Neuronal stem cell (in vitro differentiated cells): ENCODE measurements at regions not wholly inside any gene's neighbourhood (a gene's known extent, or its start where the extent isn't known, plus 50 kb on each side); places are given as distances from the start of the nearest gene placed in this dataset.

Experiments used
- DNase-seq: peaks from one replicate; pipeline ENCODE4 v3.0.0-alpha.2; 2013; ENCODE audit warnings: low spot score
- H2AFZ ChIP-seq: one replicate; pipeline ENCODE4 v1.6.1; 2013; ENCODE audit warnings: mild to moderate bottlenecking, low read length, inconsistent platforms
- H2AK5ac ChIP-seq: 2 replicates; pipeline ENCODE4 v1.6.1; 2013; ENCODE audit warnings: low read depth, mild to moderate bottlenecking, inconsistent platforms, low read length, moderate library complexity, mixed read lengths
- H2BK120ac ChIP-seq: 2 replicates; pipeline ENCODE4 v1.6.1; 2013; ENCODE audit warnings: low read depth, mild to moderate bottlenecking, inconsistent platforms, low read length, moderate library complexity, mixed read lengths
- H2BK12ac ChIP-seq: one replicate; pipeline ENCODE4 v1.6.1; 2013; ENCODE audit warnings: low read length, inconsistent platforms
- H2BK15ac ChIP-seq: 2 replicates; pipeline ENCODE4 v1.6.1; 2013; ENCODE audit warnings: mild to moderate bottlenecking, low read length, inconsistent platforms, mixed read lengths
- H2BK5ac ChIP-seq: one replicate; pipeline ENCODE4 v1.6.1; 2013; ENCODE audit warnings: inconsistent platforms, mild to moderate bottlenecking, low read length, moderate library complexity
- H3K14ac ChIP-seq: one replicate; pipeline ENCODE4 v1.6.1; 2013; ENCODE audit warnings: low read length, inconsistent platforms
- H3K18ac ChIP-seq: 2 replicates; pipeline ENCODE4 v1.6.1; 2013; ENCODE audit warnings: low read length, inconsistent platforms
- H3K23ac ChIP-seq: 2 replicates; pipeline ENCODE4 v1.6.1; 2013; ENCODE audit warnings: low read depth, mild to moderate bottlenecking, mixed read lengths, low read length, inconsistent platforms; ENCODE audit not compliant: poor library complexity
- H3K27ac ChIP-seq: replicated peaks from 3 replicates; pipeline ENCODE4 v1.5.1; 2013; ENCODE audit warnings: low read length, inconsistent platforms
- H3K27me3 ChIP-seq, 3 experiments: 2 replicates each; pipeline ENCODE4 v1.6.1; 2013; ENCODE audit warnings: low read length in 3 of 3, mild to moderate bottlenecking in 2 of 3, inconsistent platforms in 1 of 3, low read depth in 1 of 3, mixed read lengths in 1 of 3, moderate library complexity in 1 of 3; ENCODE audit not compliant: control insufficient read depth in 3 of 3, insufficient read depth in 3 of 3
- H3K36me3 ChIP-seq, 2 donors: replicated peaks in 1 of 2; 2 replicates each; pipeline ENCODE4 v1.6.1; 2013; ENCODE audit warnings: low read length in 2 of 2; ENCODE audit not compliant: control insufficient read depth in 2 of 2, insufficient read depth in 2 of 2
- H3K4ac ChIP-seq: 2 replicates; pipeline ENCODE4 v1.6.1; 2013; ENCODE audit warnings: inconsistent platforms, mild to moderate bottlenecking, low read length, moderate library complexity
- H3K4me1 ChIP-seq, 2 donors: 1 replicate in 1 of 2; 2 replicates in 1 of 2; pipeline ENCODE4 v1.6.1; 2013; ENCODE audit warnings: low read length in 2 of 2, low read depth in 1 of 2; ENCODE audit not compliant: control insufficient read depth in 2 of 2, insufficient read depth in 1 of 2
- H3K4me2 ChIP-seq: one replicate; pipeline ENCODE4 v1.6.1; 2013; ENCODE audit warnings: mild to moderate bottlenecking, low read length, inconsistent platforms; ENCODE audit not compliant: insufficient read depth, poor library complexity, severe bottlenecking
- H3K4me3 ChIP-seq, 2 donors: 2 replicates each; pipeline ENCODE4 v1.5.1; 2013; ENCODE audit warnings: low read length in 2 of 2, mild to moderate bottlenecking in 2 of 2, inconsistent platforms in 1 of 2, moderate library complexity in 1 of 2
- H3K79me1 ChIP-seq: one replicate; pipeline ENCODE4 v1.6.1; 2013; ENCODE audit warnings: low read depth, mild to moderate bottlenecking, inconsistent platforms, low read length, moderate library complexity
- H3K9ac ChIP-seq: one replicate; pipeline ENCODE4 v1.6.1; 2013; ENCODE audit warnings: mild to moderate bottlenecking, low read depth, low read length, inconsistent platforms; ENCODE audit not compliant: poor library complexity
- H3K9me3 ChIP-seq, 2 donors: replicated peaks in 1 of 2; 2 replicates each; pipeline versions ENCODE3 to v1.6.1; 2013; ENCODE audit warnings: low read length in 2 of 2, mild to moderate bottlenecking in 2 of 2, inconsistent platforms in 1 of 2, low read depth in 1 of 2, mixed read lengths in 1 of 2, moderate library complexity in 1 of 2; ENCODE audit not compliant: control insufficient read depth in 2 of 2, insufficient read depth in 1 of 2
- H4K8ac ChIP-seq: one replicate; pipeline ENCODE4 v1.6.1; 2013; ENCODE audit warnings: low read depth, mild to moderate bottlenecking, inconsistent platforms, low read length, moderate library complexity
- H4K91ac ChIP-seq: one replicate; pipeline ENCODE4 v1.6.1; 2013; ENCODE audit warnings: low read length, low read depth, mild to moderate bottlenecking, inconsistent platforms; ENCODE audit not compliant: poor library complexity
- WGBS, 2 donors: extraction: QIAGEN DNeasy Blood & Tissue Kit; methylation state at CpG; one replicate each; pipeline ENCODE4 v1.1.7; 2013; ENCODE audit warnings: missing lambda C conversion rate in 2 of 2, mixed read lengths in 1 of 2; ENCODE audit not compliant: insufficient read length in 2 of 2, insufficient replicate concordance in 1 of 2; ENCODE audit errors: extremely low coverage in 2 of 2; 5-methylcytosine and 5-hydroxymethylcytosine counted together

GRCh38 chr14:29355846-29356245, 571.8 kb downstream of the PRKD1 start:
- no peaks in the 10 kb centered on the region for H3K27me3 ChIP-seq
- no peak overlapping the region for H3K23ac ChIP-seq
- no peak overlapping the region for H3K4me2 ChIP-seq
- H3K4me1 ChIP-seq, result peaks cover 0 to 6% of the 10 kb centered on the region in 2 donors
- no peak overlapping the region for H4K8ac ChIP-seq
- no peak overlapping the region for H2BK5ac ChIP-seq
- no peaks in the 10 kb centered on the region for H3K36me3 ChIP-seq
- H3K9me3 ChIP-seq, result no peaks in the 10 kb centered on the region
- no peak overlapping the region for H3K9ac ChIP-seq
- no peak overlapping the region for H3K27ac ChIP-seq
- no peak overlapping the region for H2AK5ac ChIP-seq
- H3K14ac ChIP-seq, result no peak overlapping the region
- H3K4me3 ChIP-seq, result no peak overlapping the region
- H3K18ac ChIP-seq, result no peak overlapping the region
- H2BK120ac ChIP-seq, result no peak overlapping the region
- no peak overlapping the region for H4K91ac ChIP-seq
- no peak overlapping the region for H2BK15ac ChIP-seq
- DNase-seq, result no peak
- H2AFZ ChIP-seq, result no peak overlapping the region
- H3K79me1 ChIP-seq, result no peaks in the 10 kb centered on the region
- H2BK12ac ChIP-seq, result no peak overlapping the region
- no peak overlapping the region for H3K4ac ChIP-seq
- no CpG with 5 or more reads among the region's 1 CpG for WGBS, 2 donors

- no CpG with 5 or more reads among the region's 3 CpGs for WGBS, 2 donors
- Histone ChIP-seq H3K27me3 (no peaks in the 10 kb centered on the region), H2BK120ac (no peak overlapping the region), H2BK15ac (no peak overlapping the region), H2AK5ac (no peak overlapping the region), H3K4me1 (peaks cover 0 to 6% of the 10 kb centered on the region in 2 donors), H3K36me3 (no peaks in the 10 kb centered on the region), H2BK5ac (no peak overlapping the region), H3K27ac (no peak overlapping the region), H3K14ac (no peak overlapping the region), H3K79me1 (no peaks in the 10 kb centered on the region), H4K91ac (no peak overlapping the region), H3K23ac (no peak overlapping the region), H3K9ac (no peak overlapping the region), H3K18ac (no peak overlapping the region), H3K4me3 (no peak overlapping the region), H2AFZ (no peak overlapping the region), H2BK12ac (no peak overlapping the region), H3K9me3 (no peaks in the 10 kb centered on the region), H4K8ac (no peak overlapping the region), H3K4me2 (no peak overlapping the region), H3K4ac (no peak overlapping the region)
- no peak for DNase-seq
These were observed 567.0 kb downstream of the PRKD1 start for GRCh38 chr14:29360656-29361055.

- Histone ChIP-seq H2BK12ac (no peak overlapping the region), H3K4me1 (no peaks in the 10 kb centered on the region), H4K91ac (no peak overlapping the region), H2BK15ac (no peak overlapping the region), H3K23ac (no peak overlapping the region), H3K27me3 (no peaks in the 10 kb centered on the region), H3K9ac (no peak overlapping the region), H3K14ac (no peak overlapping the region), H2BK120ac (no peak overlapping the region), H3K79me1 (no peaks in the 10 kb centered on the region), H3K4ac (no peak overlapping the region), H3K27ac (no peak overlapping the region), H3K9me3 (peaks cover 0 to 3% of the 10 kb centered on the region in 2 donors), H2BK5ac (no peak overlapping the region), H3K4me3 (no peak overlapping the region), H3K18ac (no peak overlapping the region), H2AK5ac (no peak overlapping the region), H3K4me2 (no peak overlapping the region), H3K36me3 (no peaks in the 10 kb centered on the region), H4K8ac (no peak overlapping the region), H2AFZ (no peak overlapping the region)
- no peak for DNase-seq
- no CpG with 5 or more reads among the region's 2 CpGs for WGBS, 2 donors
These were observed 557.6 kb downstream of the PRKD1 start for GRCh38 chr14:29370024-29370423.

GRCh38 chr14:29376237-29376636, 551.4 kb downstream of the PRKD1 start:
- Histone ChIP-seq H3K9me3 (no peaks in the 10 kb centered on the region), H2BK120ac (no peak overlapping the region), H3K79me1 (no peaks in the 10 kb centered on the region), H2BK5ac (no peak overlapping the region), H2BK12ac (no peak overlapping the region), H2AK5ac (no peak overlapping the region), H3K14ac (no peak overlapping the region), H3K27me3 (no peaks in the 10 kb centered on the region), H2AFZ (no peak overlapping the region), H4K91ac (no peak overlapping the region), H3K4ac (no peak overlapping the region), H3K36me3 (no peaks in the 10 kb centered on the region), H3K18ac (no peak overlapping the region), H3K4me3 (no peak overlapping the region), H4K8ac (no peak overlapping the region), H3K4me2 (no peak overlapping the region), H3K23ac (no peak overlapping the region), H3K27ac (no peak overlapping the region), H3K9ac (no peak overlapping the region), H3K4me1 (peaks cover 3 to 10% of the 10 kb centered on the region in 2 donors), H2BK15ac (no peak overlapping the region)
- DNase-seq, result no peak
- WGBS, 2 donors, result no CpG with 5 or more reads among the region's 4 CpGs
